IMR-90 (cell line): ENCODE measurements at regions not wholly inside any gene's neighbourhood (a gene's known extent, or its start where the extent isn't known, plus 50 kb on each side); places are given as distances from the start of the nearest gene placed in this dataset.

Source experiments
- ATAC-seq: fragments of 200-7000 bp; cut with Tn5 transposase; 2 replicates; pipeline ENCODE4 v1.9.1; 2020; ENCODE audit warnings: low read depth, mild to moderate bottlenecking, moderate library complexity
- BruUV-seq: library from RNA; stranded (reverse); fragments of 400-500 nt; replicated peaks from 2 replicates; lab custom pipeline; 2021; lab: Mats Ljungman, UMichigan
- CTCF ChIA-PET: fragments of 300-600 bp; formaldehyde crosslinking; extraction: SDS; loops from one replicate; lab custom pipeline; 2021; ENCODE audit warnings: antibody characterized with exemption; lab: Yijun Ruan, JAX
- POLR2A ChIA-PET: fragments of 300-600 bp; sonication (Branson Sonifier 250); formaldehyde crosslinking; loops from one replicate; lab custom pipeline; 2022; ENCODE audit warnings: antibody characterized with exemption; ENCODE audit not compliant: unreplicated experiment; lab: Charles Lee
- DNase-seq: peaks from one replicate; pipeline ENCODE4 v3.0.0; 2013
- H2AFZ ChIP-seq: replicated peaks from 2 replicates; pipeline ENCODE3; 2013; ENCODE audit warnings: low read length, mild to moderate bottlenecking; ENCODE audit not compliant: poor library complexity
- H2AK5ac ChIP-seq: 2 replicates; pipeline ENCODE4 v1.6.1; 2013; ENCODE audit warnings: low read depth, low read length, inconsistent platforms
- H2AK9ac ChIP-seq: replicated peaks from 2 replicates; pipeline ENCODE3; 2013; ENCODE audit warnings: mild to moderate bottlenecking, low read depth, low read length, moderate library complexity; ENCODE audit not compliant: poor library complexity
- H2BK120ac ChIP-seq: 2 replicates; pipeline ENCODE4 v1.6.1; 2013; ENCODE audit warnings: low read depth, low read length, inconsistent platforms
- H2BK15ac ChIP-seq: 3 replicates; pipeline ENCODE4 v1.6.1; 2013; ENCODE audit warnings: low read depth, low read length, inconsistent platforms
- H2BK20ac ChIP-seq: 2 replicates; pipeline ENCODE4 v1.6.1; 2013; ENCODE audit warnings: low read depth, mild to moderate bottlenecking, inconsistent platforms, low read length, moderate library complexity
- H2BK5ac ChIP-seq: 2 replicates; pipeline ENCODE4 v1.6.1; 2013; ENCODE audit warnings: mild to moderate bottlenecking, low read depth, low read length, inconsistent platforms; ENCODE audit not compliant: poor library complexity, severe bottlenecking
- H3K14ac ChIP-seq: replicated peaks from 2 replicates; pipeline ENCODE4 v1.6.1; 2013; ENCODE audit warnings: low read depth, low read length, inconsistent platforms
- H3K18ac ChIP-seq: 2 replicates; pipeline ENCODE4 v1.6.1; 2013; ENCODE audit warnings: low read depth, low read length, control low read depth
- H3K23ac ChIP-seq: 2 replicates; pipeline ENCODE4 v1.6.1; 2013; ENCODE audit warnings: low read depth, low read length, inconsistent platforms
- H3K27ac ChIP-seq: 2 replicates; pipeline ENCODE4 v1.5.1; 2013; ENCODE audit warnings: mild to moderate bottlenecking, control low read depth, low read length; ENCODE audit not compliant: insufficient read depth
- H3K27me3 ChIP-seq: 2 replicates; pipeline ENCODE4 v1.6.1; 2013; ENCODE audit warnings: low read length; ENCODE audit not compliant: control insufficient read depth, insufficient read depth
- H3K36me3 ChIP-seq: 2 replicates; pipeline ENCODE4 v1.6.1; 2013; ENCODE audit warnings: low read length, mixed read lengths; ENCODE audit not compliant: control insufficient read depth, insufficient read depth
- H3K4ac ChIP-seq: 2 replicates; pipeline ENCODE4 v1.6.1; 2013; ENCODE audit warnings: low read depth, low read length, inconsistent platforms
- H3K4me1 ChIP-seq: 2 replicates; pipeline ENCODE4 v1.6.1; 2013; ENCODE audit warnings: low read length, mixed read lengths; ENCODE audit not compliant: control insufficient read depth, insufficient read depth
- H3K4me2 ChIP-seq: 2 replicates; pipeline ENCODE4 v1.6.1; 2013; ENCODE audit warnings: low read depth, mild to moderate bottlenecking, control low read depth, low read length, moderate library complexity
- H3K4me3 ChIP-seq: 2 replicates; pipeline ENCODE4 v1.5.1; 2013; ENCODE audit warnings: low read depth, mild to moderate bottlenecking, control low read depth, low read length, moderate library complexity; ENCODE audit not compliant: insufficient read depth
- H3K56ac ChIP-seq: 2 replicates; pipeline ENCODE4 v1.6.1; 2013; ENCODE audit warnings: low read length, inconsistent platforms; ENCODE audit not compliant: insufficient read depth; ENCODE audit errors: extremely low read depth
- H3K79me1 ChIP-seq, 2 experiments: 2 replicates each; pipeline ENCODE4 v1.6.1; 2013; ENCODE audit warnings: low read length in 2 of 2, inconsistent platforms in 1 of 2, low read depth in 1 of 2
- H3K9ac ChIP-seq: 2 replicates; pipeline ENCODE4 v1.6.1; 2013; ENCODE audit warnings: low read depth, low read length, control low read depth
- H3K9me1 ChIP-seq: 2 replicates; pipeline ENCODE4 v1.6.1; 2013; ENCODE audit warnings: low read length, inconsistent platforms; ENCODE audit not compliant: insufficient read depth
- H3K9me3 ChIP-seq: 2 replicates; pipeline ENCODE4 v1.6.1; 2013; ENCODE audit warnings: low read length; ENCODE audit not compliant: control insufficient read depth, insufficient read depth
- H4K20me1 ChIP-seq: 2 replicates; pipeline ENCODE4 v1.6.1; 2013; ENCODE audit warnings: low read length, inconsistent platforms; ENCODE audit not compliant: insufficient read depth
- H4K5ac ChIP-seq: 2 replicates; pipeline ENCODE4 v1.6.1; 2013; ENCODE audit warnings: mild to moderate bottlenecking, low read depth, low read length, control low read depth
- H4K8ac ChIP-seq, 2 experiments: 2 replicates each; pipeline ENCODE4 v1.6.1; 2013; ENCODE audit warnings: low read depth in 2 of 2, low read length in 2 of 2, control low read depth in 1 of 2, inconsistent platforms in 1 of 2
- H4K91ac ChIP-seq: 2 replicates; pipeline ENCODE4 v1.6.1; 2013; ENCODE audit warnings: low read depth, low read length, inconsistent platforms; ENCODE audit not compliant: insufficient read depth
- BHLHE40 ChIP-seq: fragments of 150-350 bp; IDR thresholded peaks from 2 replicates; pipeline ENCODE4 v1.6.1; 2016; ENCODE audit warnings: mild to moderate bottlenecking, low read depth, low read length
- MAZ ChIP-seq: IDR thresholded peaks from 2 replicates; pipeline ENCODE4 v1.6.1; 2012; ENCODE audit warnings: low read depth, mild to moderate bottlenecking, low read length, improper control_type of control experiment, moderate library complexity, borderline replicate concordance
- MXI1 ChIP-seq: IDR thresholded peaks from 2 replicates; pipeline ENCODE4 v1.6.1; 2012; ENCODE audit warnings: low read depth, mild to moderate bottlenecking, low read length, moderate library complexity, borderline replicate concordance
- POLR2A ChIP-seq: IDR thresholded peaks from 2 replicates; pipeline ENCODE4 v1.6.1; 2012; ENCODE audit warnings: mild to moderate bottlenecking, low read depth, low read length
- RAD21 ChIP-seq: IDR thresholded peaks from 2 replicates; pipeline ENCODE4 v1.6.1; 2012; ENCODE audit warnings: low read length, improper control_type of control experiment
- RCOR1 ChIP-seq: IDR thresholded peaks from 2 replicates; pipeline ENCODE4 v1.6.1; 2012; ENCODE audit warnings: mild to moderate bottlenecking, low read length, improper control_type of control experiment; ENCODE audit not compliant: insufficient replicate concordance
- SMC3 ChIP-seq: fragments of 150-350 bp; IDR thresholded peaks from 2 replicates; pipeline ENCODE4 v1.6.1; 2016; ENCODE audit warnings: low read depth, mild to moderate bottlenecking, antibody characterized with exemption, low read length, moderate library complexity
- WGBS, 2 experiments: methylation state at CpG; one replicate each; pipeline versions ENCODE4 v1.1.5 to v1.1.7; 2013; ENCODE audit warnings: missing lambda C conversion rate in 2 of 2; ENCODE audit not compliant: insufficient read length in 1 of 2; ENCODE audit errors: extremely low coverage in 2 of 2; 5-methylcytosine and 5-hydroxymethylcytosine counted together
- dilution Hi-C: fragments of 300-500 bp; cut with HindIII; formaldehyde crosslinking; loops from one replicate; pipeline ENCODE4 v1.14.3; 2018; ENCODE audit warnings: low sequenced_read_pairs; ENCODE audit not compliant: unreplicated experiment
- in situ Hi-C: fragments of 300-500 bp; cut with MboI; formaldehyde crosslinking; loops from 3 replicates; pipeline ENCODE4 v1.14.3; 2019; ENCODE audit warnings: low sequenced_read_pairs, inconsistent platforms, mixed read lengths
- intact Hi-C: fragments of 100-400 bp; cut with micrococcal nuclease; formaldehyde crosslinking; loops from 2 replicates; pipeline ENCODE4 v1.10.0; 2022
- TF ChIP-seq, protein P1 (sequence below): fragments of 150-350 bp; IDR thresholded peaks from 2 replicates; pipeline ENCODE4 v1.6.1; 2017; ENCODE audit warnings: mild to moderate bottlenecking, antibody characterized with exemption, low read length, low read depth

GRCh38 chr3:64463981-64464380 is 223.8 kb downstream of the ADAMTS9 start:
- Histone ChIP-seq H3K9ac (no peak overlapping the region), H3K4me1 (peaks cover 21% of the 10 kb centered on the region), H4K20me1 (no peaks in the 10 kb centered on the region; the same call in 1 of the 2 replicates), H3K4me2 (no peak overlapping the region), H4K8ac (no peak overlapping the region), H2BK120ac (peak overlapping the region; percentile 96; the same call in 1 of the 2 replicates), H3K18ac (no peak overlapping the region), H3K79me1 (peaks cover 0 to 18% of the 10 kb centered on the region in 2 experiments; a peak in 3 of 4 replicates), H3K27ac (no peak overlapping the region), H3K36me3 (no peaks in the 10 kb centered on the region), H3K4me3 (no peak overlapping the region), H2BK5ac (no peak overlapping the region), H2AFZ (no peak overlapping the region), H4K5ac (no peak overlapping the region), H3K4ac (peak overlapping the region; percentile 94), H3K14ac (no peak overlapping the region), H2AK5ac (peak overlapping the region; percentile 63; the same call in 1 of the 2 replicates), H3K56ac (no peak overlapping the region), H3K9me1 (peaks cover 22% of the 10 kb centered on the region), H2BK15ac (peak overlapping the region; percentile 84; the same call in 1 of the 3 replicates), H4K91ac (peak overlapping the region; percentile 84), H2AK9ac (no peak overlapping the region), H3K27me3 (no peaks in the 10 kb centered on the region), H3K9me3 (no peaks in the 10 kb centered on the region), H2BK20ac (peak overlapping the region; percentile 96), H3K23ac (no peak overlapping the region)
- intact Hi-C loops, result loop anchor here (2.0 to 5.0 kb wide), 5 partner anchors 59 to 432 kb away; no protein-coding TSS in a partner anchor
- no peak for ATAC-seq
- DNase-seq, result no peak
- dilution Hi-C loops, result loop anchor here (25.0 kb wide), 1 partner anchor 427 kb away; no protein-coding TSS in a partner anchor
- CTCF ChIA-PET, result interaction anchor here (1.0 to 1.7 kb wide), 4 partner anchors 11 to 110 kb away, joined by 3 to 5 read pairs (median 4); no protein-coding TSS in a partner anchor
- in situ Hi-C loops, result no loop called here
- WGBS, 2 experiments, result no CpG with 5 or more reads among the region's 4 CpGs
- BruUV-seq, result no TSS peak
- POLR2A ChIA-PET, result no interaction called here
- no peak for TF ChIP-seq RAD21
- no peak for TF ChIP-seq SMC3
- TF ChIP-seq, protein P1, sequence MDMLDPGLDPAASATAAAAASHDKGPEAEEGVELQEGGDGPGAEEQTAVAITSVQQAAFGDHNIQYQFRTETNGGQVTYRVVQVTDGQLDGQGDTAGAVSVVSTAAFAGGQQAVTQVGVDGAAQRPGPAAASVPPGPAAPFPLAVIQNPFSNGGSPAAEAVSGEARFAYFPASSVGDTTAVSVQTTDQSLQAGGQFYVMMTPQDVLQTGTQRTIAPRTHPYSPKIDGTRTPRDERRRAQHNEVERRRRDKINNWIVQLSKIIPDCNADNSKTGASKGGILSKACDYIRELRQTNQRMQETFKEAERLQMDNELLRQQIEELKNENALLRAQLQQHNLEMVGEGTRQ, result no peak
- TF ChIP-seq MXI1, result no peak
- TF ChIP-seq POLR2A, result no peak
- TF ChIP-seq RCOR1, result no peak
- TF ChIP-seq BHLHE40, result no peak
- TF ChIP-seq MAZ, result no peak
